GDM1 (cell line): ENCODE measurements at regions not wholly inside any gene's neighbourhood (a gene's known extent, or its start where the extent isn't known, plus 50 kb on each side); places are given as distances from the start of the nearest gene placed in this dataset.
"Not testable (repeated sequence)": the region's sequence is repeated elsewhere in the genome, so short reads cannot be mapped to it uniquely, and the experiment has no call there.

Experiments
- DNase-seq: peaks from one replicate; lab custom pipeline; 2025; lab: John Stamatoyannopoulos, UW

- DNase-seq: no peak
Measured at GRCh38 chr5:25975885-25976284, 1062.5 kb downstream of the CDH9 start.

GRCh38 chr5:25974451-25974850 lies 1063.9 kb downstream of the CDH9 start:
- DNase-seq: no peak

- no peak for DNase-seq
Measured at GRCh38 chr5:25970906-25971489, 1067.4 kb downstream of the CDH9 start.

- not testable (repeated sequence) for DNase-seq
Measured at GRCh38 chr5:25969042-25969441, 1069.3 kb downstream of the CDH9 start.

GRCh38 chr5:25964009-25964372 lies 1074.4 kb downstream of the CDH9 start:
- DNase-seq: no peak

GRCh38 chr5:25963251-25964008 lies 1075.0 kb downstream of the CDH9 start:
- DNase-seq: no peak

GRCh38 chr5:25955337-25955736 lies 1083.0 kb downstream of the CDH9 start:
- DNase-seq: no peak

- no peak for DNase-seq
Measured at GRCh38 chr5:25950681-25951080, 1087.7 kb downstream of the CDH9 start.

GRCh38 chr5:25948278-25948677 lies 1090.1 kb downstream of the CDH9 start:
- no peak for DNase-seq

GRCh38 chr5:25944786-25945185 lies 1093.6 kb downstream of the CDH9 start:
- DNase-seq: no peak

- no peak for DNase-seq
Measured at GRCh38 chr5:25909163-25909562, 1129.2 kb downstream of the CDH9 start.

GRCh38 chr5:25905646-25906045 lies 1132.7 kb downstream of the CDH9 start:
- no peak for DNase-seq

- DNase-seq: no peak
Measured at GRCh38 chr5:25892211-25892610, 1146.2 kb downstream of the CDH9 start.

GRCh38 chr5:25891691-25892090 lies 1146.7 kb downstream of the CDH9 start:
- no peak for DNase-seq

- no peak for DNase-seq
Measured at GRCh38 chr5:25881318-25882036, 1156.9 kb downstream of the CDH9 start.

- DNase-seq: no peak
Measured at GRCh38 chr5:25863811-25864210, 1174.6 kb downstream of the CDH9 start.

- DNase-seq: no peak
Measured at GRCh38 chr5:25862276-25862675, 1176.1 kb downstream of the CDH9 start.

GRCh38 chr5:25858019-25858418 lies 1180.4 kb downstream of the CDH9 start:
- DNase-seq: no peak

GRCh38 chr5:25851301-25851700 lies 1187.1 kb downstream of the CDH9 start:
- DNase-seq: no peak

- no peak for DNase-seq
Measured at GRCh38 chr5:25850581-25850980, 1187.8 kb downstream of the CDH9 start.

GRCh38 chr5:25849270-25849669 lies 1189.1 kb downstream of the CDH9 start:
- no peak for DNase-seq

GRCh38 chr5:25823330-25823873 lies 1178.6 kb upstream of the CDH10 start:
- DNase-seq: no peak
